IPS-18c (cell line): ENCODE measurements at regions not wholly inside any gene's neighbourhood (a gene's known extent, or its start where the extent isn't known, plus 50 kb on each side); places are given as distances from the start of the nearest gene placed in this dataset.
"Not testable (repeated sequence)": the region's sequence is repeated elsewhere in the genome, so short reads cannot be mapped to it uniquely, and the experiment has no call there.

Source experiments
- H3K4me3 ChIP-seq: 2 replicates; pipeline ENCODE4 v1.7.0; 2013; ENCODE audit warnings: low read depth, mild to moderate bottlenecking, low read length, moderate library complexity; ENCODE audit not compliant: insufficient read depth
- H3K9me3 ChIP-seq: one replicate; pipeline ENCODE4 v1.6.1; 2013; ENCODE audit warnings: mild to moderate bottlenecking, low read length, moderate library complexity; ENCODE audit not compliant: control insufficient read depth, insufficient read depth

- H3K4me3 ChIP-seq, H3K9me3 ChIP-seq: not testable (repeated sequence)
Measured at GRCh38 chr15:77889828-77890725, 187.4 kb downstream of the TBC1D2B start.

GRCh38 chr15:77889009-77889806 lies 188.3 kb downstream of the TBC1D2B start:
- no peaks in the 10 kb centered on the region for H3K9me3 ChIP-seq
- no peak overlapping the region for H3K4me3 ChIP-seq

GRCh38 chr15:77887563-77888429 lies 189.7 kb downstream of the TBC1D2B start:
- H3K4me3 ChIP-seq, H3K9me3 ChIP-seq: not testable (repeated sequence)

- Histone ChIP-seq H3K4me3 (no peak overlapping the region), H3K9me3 (no peaks in the 10 kb centered on the region)
Measured at GRCh38 chr15:77886805-77887448, 190.6 kb downstream of the TBC1D2B start.

GRCh38 chr15:77885877-77886500 lies 191.5 kb downstream of the TBC1D2B start:
- H3K4me3 ChIP-seq, H3K9me3 ChIP-seq: not testable (repeated sequence)

- not testable (repeated sequence) for H3K4me3 ChIP-seq
Measured at GRCh38 chr15:77883012-77883411, 194.5 kb downstream of the TBC1D2B start.

GRCh38 chr15:77881950-77882349 lies 195.6 kb downstream of the TBC1D2B start:
- Histone ChIP-seq H3K9me3 (no peaks in the 10 kb centered on the region), H3K4me3 (no peak overlapping the region)

More at GRCh38 chr15:77883012-77883411, 194.5 kb downstream of the TBC1D2B start:
- H3K9me3 ChIP-seq, result not testable (repeated sequence)

- H3K9me3 ChIP-seq, H3K4me3 ChIP-seq: not testable (repeated sequence)
Measured at GRCh38 chr15:77881535-77881934, 196.0 kb downstream of the TBC1D2B start.

- H3K4me3 ChIP-seq, H3K9me3 ChIP-seq: not testable (repeated sequence)
Measured at GRCh38 chr15:77879466-77879865, 198.0 kb downstream of the TBC1D2B start.

GRCh38 chr15:77877869-77878577 lies 199.5 kb downstream of the TBC1D2B start:
- no peak overlapping the region for H3K4me3 ChIP-seq

GRCh38 chr15:77876107-77876820 lies 201.2 kb downstream of the TBC1D2B start:
- H3K4me3 ChIP-seq, H3K9me3 ChIP-seq: not testable (repeated sequence)

More at GRCh38 chr15:77877869-77878577, 199.5 kb downstream of the TBC1D2B start:
- no peaks in the 10 kb centered on the region for H3K9me3 ChIP-seq

- H3K9me3 ChIP-seq, H3K4me3 ChIP-seq: not testable (repeated sequence)
Measured at GRCh38 chr15:77875066-77875721, 202.3 kb downstream of the TBC1D2B start.

- Histone ChIP-seq H3K4me3 (no peak overlapping the region), H3K9me3 (no peaks in the 10 kb centered on the region)
Measured at GRCh38 chr15:77874063-77874462, 203.4 kb downstream of the TBC1D2B start.

GRCh38 chr15:77872521-77873425 lies 204.7 kb downstream of the TBC1D2B start:
- H3K4me3 ChIP-seq, H3K9me3 ChIP-seq: not testable (repeated sequence)
